DOHH2 (cell line): ENCODE measurements at regions not wholly inside any gene's neighbourhood (a gene's known extent, or its start where the extent isn't known, plus 50 kb on each side); places are given as distances from the start of the nearest gene placed in this dataset.

Source experiments
- H3F3A ChIP-seq: fragments of 200-600 bp; sonication (generic), shearing (Covaris generic); 2 replicates; pipeline ENCODE4 v1.6.0; 2016; ENCODE audit warnings: antibody characterized with exemption, mild to moderate bottlenecking; ENCODE audit not compliant: control insufficient read depth, insufficient read depth
- H3K27ac ChIP-seq: fragments of 200-600 bp; sonication (generic); 2 replicates; pipeline ENCODE4 v1.5.1; 2014; ENCODE audit warnings: low read depth, mild to moderate bottlenecking, low read length, moderate library complexity
- H3K27me3 ChIP-seq: fragments of 200-600 bp; sonication (generic); 2 replicates; pipeline ENCODE4 v1.6.1; 2014; ENCODE audit warnings: mild to moderate bottlenecking, low read length, mixed read lengths; ENCODE audit not compliant: control insufficient read depth
- H3K36me3 ChIP-seq: fragments of 200-600 bp; sonication (generic); 2 replicates; pipeline ENCODE4 v1.6.1; 2014; ENCODE audit warnings: mild to moderate bottlenecking, low read length, moderate library complexity, mixed read lengths; ENCODE audit not compliant: control insufficient read depth
- H3K4me1 ChIP-seq: fragments of 200-600 bp; sonication (generic); 2 replicates; pipeline ENCODE4 v1.6.1; 2014; ENCODE audit warnings: mild to moderate bottlenecking, low read length, mixed read lengths; ENCODE audit not compliant: control insufficient read depth
- H3K4me2 ChIP-seq: fragments of 200-600 bp; sonication (generic); 2 replicates; pipeline ENCODE4 v1.6.0; 2014; ENCODE audit warnings: mild to moderate bottlenecking, low read length, moderate library complexity
- H3K4me3 ChIP-seq: fragments of 200-600 bp; sonication (generic); 2 replicates; pipeline ENCODE4 v1.5.1; 2014; ENCODE audit warnings: mild to moderate bottlenecking, low read length, mixed read lengths
- H3K79me2 ChIP-seq: fragments of 200-600 bp; sonication (generic); 2 replicates; pipeline ENCODE4 v1.6.1; 2014; ENCODE audit warnings: mild to moderate bottlenecking, low read length, mixed read lengths; ENCODE audit not compliant: control insufficient read depth
- H3K9me2 ChIP-seq: fragments of 200-600 bp; sonication (generic); replicated peaks from 2 replicates; pipeline ENCODE4 v1.6.1; 2014; ENCODE audit warnings: mild to moderate bottlenecking, low read length, mixed read lengths; ENCODE audit not compliant: control insufficient read depth
- H3K9me3 ChIP-seq: fragments of 200-600 bp; sonication (generic); 2 replicates; pipeline ENCODE4 v1.6.1; 2014; ENCODE audit warnings: antibody characterized with exemption, low read length, mixed read lengths; ENCODE audit not compliant: control insufficient read depth, insufficient read depth
- H4K20me1 ChIP-seq: fragments of 200-600 bp; sonication (generic); 2 replicates; pipeline ENCODE4 v1.6.0; 2014; ENCODE audit warnings: low read depth, mild to moderate bottlenecking, antibody characterized with exemption, low read length, moderate library complexity; ENCODE audit not compliant: control insufficient read depth, insufficient read depth
- CTCF ChIP-seq: fragments of 200-600 bp; sonication (generic); IDR thresholded peaks from one replicate; pipeline ENCODE4 v1.5.1; 2014; ENCODE audit warnings: antibody characterized with exemption, mild to moderate bottlenecking, low read depth, low read length; ENCODE audit not compliant: poor library complexity, severe bottlenecking
- EZH2phosphoT487 ChIP-seq: fragments of 200-600 bp; sonication (generic); IDR thresholded peaks from 2 replicates; pipeline ENCODE4 v1.6.1; 2017; ENCODE audit warnings: borderline replicate concordance, mild to moderate bottlenecking, antibody characterized with exemption, low read length, moderate library complexity, mixed read lengths

- no peaks in the 10 kb centered on the region for H3K79me2 ChIP-seq
- H3K4me1 ChIP-seq = no peaks in the 10 kb centered on the region
- no peaks in the 10 kb centered on the region for H3K9me2 ChIP-seq
- no peak overlapping the region for H3K27ac ChIP-seq
- TF ChIP-seq EZH2phosphoT487 (no peak), CTCF (no peak)
- no peaks in the 10 kb centered on the region for H3F3A ChIP-seq
- H3K4me3 ChIP-seq = no peak overlapping the region
- no peak overlapping the region for H3K4me2 ChIP-seq
- H4K20me1 ChIP-seq = no peaks in the 10 kb centered on the region
- no peaks in the 10 kb centered on the region for H3K9me3 ChIP-seq
- H3K36me3 ChIP-seq = no peaks in the 10 kb centered on the region
- H3K27me3 ChIP-seq = no peaks in the 10 kb centered on the region
Measured at GRCh38 chr1:239583536-239583935, 197.2 kb downstream of the CHRM3 start.

GRCh38 chr1:239586128-239586527 is 199.8 kb downstream of the CHRM3 start:
- H3F3A ChIP-seq = no peaks in the 10 kb centered on the region
- no peaks in the 10 kb centered on the region for H4K20me1 ChIP-seq
- H3K4me3 ChIP-seq = no peak overlapping the region
- no peak overlapping the region for H3K4me2 ChIP-seq
- no peaks in the 10 kb centered on the region for H3K79me2 ChIP-seq
- no peak overlapping the region for H3K27ac ChIP-seq
- H3K36me3 ChIP-seq = no peaks in the 10 kb centered on the region
- H3K9me3 ChIP-seq = no peaks in the 10 kb centered on the region
- H3K9me2 ChIP-seq = no peaks in the 10 kb centered on the region
- no peaks in the 10 kb centered on the region for H3K27me3 ChIP-seq
- H3K4me1 ChIP-seq = no peaks in the 10 kb centered on the region
- no peak for TF ChIP-seq EZH2phosphoT487
- no peak for TF ChIP-seq CTCF

GRCh38 chr1:239587066-239587465 is 200.7 kb downstream of the CHRM3 start:
- Histone ChIP-seq H3K4me1 (no peaks in the 10 kb centered on the region), H3K9me3 (no peaks in the 10 kb centered on the region), H3K27me3 (no peaks in the 10 kb centered on the region), H4K20me1 (no peaks in the 10 kb centered on the region), H3K79me2 (no peaks in the 10 kb centered on the region), H3K36me3 (no peaks in the 10 kb centered on the region), H3K27ac (no peak overlapping the region), H3K4me3 (no peak overlapping the region), H3K9me2 (no peaks in the 10 kb centered on the region), H3K4me2 (no peak overlapping the region), H3F3A (no peaks in the 10 kb centered on the region)
- TF ChIP-seq EZH2phosphoT487 (no peak), CTCF (no peak)
